Gastroesophageal sphincter (tissue), 4 donors: ENCODE measurements at regions not wholly inside any gene's neighbourhood (a gene's known extent, or its start where the extent isn't known, plus 50 kb on each side); places are given as distances from the start of the nearest gene placed in this dataset.

Experiments used
- ATAC-seq: fragments of 150-250 bp; one replicate; pipeline ENCODE4 v1.9.1; 2016; ENCODE audit warnings: mild to moderate bottlenecking, moderate library complexity
- H3K27ac ChIP-seq, 4 donors: fragments of 200-600 bp; sonication (generic) in 3 of 4; 1 replicate in 3 of 4; 2 replicates in 1 of 4; pipeline ENCODE4 v1.5.1; 2016 to 2019
- H3K27me3 ChIP-seq: fragments of 200-600 bp; sonication (generic); one replicate; pipeline ENCODE4 v1.5.1; 2019
- H3K36me3 ChIP-seq, 2 donors: fragments of 200-600 bp; sonication (generic); one replicate each; pipeline ENCODE4 v1.5.1; 2019; ENCODE audit warnings: control low read depth in 1 of 2
- H3K4me1 ChIP-seq, 3 donors: fragments of 200-600 bp; sonication (generic); 1 replicate in 2 of 3; 2 replicates in 1 of 3; pipeline ENCODE4 v1.5.1; 2016 to 2019; ENCODE audit warnings: control low read depth in 2 of 3
- H3K4me3 ChIP-seq, 2 donors: fragments of 200-600 bp; sonication (generic); one replicate each; pipeline ENCODE4 v1.5.1; 2019; ENCODE audit warnings: mild to moderate bottlenecking in 1 of 2, moderate library complexity in 1 of 2
- H3K9me3 ChIP-seq, 3 donors: fragments of 200-600 bp; sonication (generic); one replicate each; pipeline ENCODE4 v1.5.1; 2017 to 2019; ENCODE audit warnings: control low read depth in 2 of 3
- CTCF ChIP-seq, 4 experiments: fragments of 200-600 bp in 2 of 4; fragments of 450-650 bp in 2 of 4; sonication (generic) in 1 of 4; IDR thresholded peaks; one replicate each; pipeline ENCODE4 v1.5.1; 2017 to 2019; ENCODE audit warnings: antibody characterized with exemption in 4 of 4, mild to moderate bottlenecking in 2 of 4, moderate library complexity in 2 of 4
- EP300 ChIP-seq: sonication (generic); formaldehyde crosslinking; IDR thresholded peaks from one replicate; pipeline ENCODE4 v1.6.1; 2017; ENCODE audit warnings: antibody characterized with exemption, mild to moderate bottlenecking
- POLR2A ChIP-seq, 2 donors: fragments of 450-650 bp; IDR thresholded peaks; one replicate each; pipeline ENCODE4 v1.6.1; 2017; ENCODE audit warnings: antibody characterized with exemption in 2 of 2, mild to moderate bottlenecking in 2 of 2, moderate library complexity in 1 of 2
- POLR2AphosphoS5 ChIP-seq: sonication (generic); formaldehyde crosslinking; IDR thresholded peaks from one replicate; pipeline ENCODE4 v1.6.1; 2017; ENCODE audit warnings: antibody characterized with exemption
- WGBS, 2 donors: methylation state at CpG; one replicate each; pipeline ENCODE4 v1.1.5; 2018; ENCODE audit warnings: low coverage in 1 of 2; 5-methylcytosine and 5-hydroxymethylcytosine counted together

- no peaks in the 10 kb centered on the region for H3K4me1 ChIP-seq
- no peak for ATAC-seq
- WGBS, 2 donors: 70 to 79% methylated on average over 3 of the region's 3 CpGs
Observed at GRCh38 chr4:177033135-177033534, 240.4 kb upstream of the VEGFC start.

GRCh38 chr4:177033632-177034031 is 240.9 kb upstream of the VEGFC start:
- Histone ChIP-seq H3K27me3 (no peaks in the 10 kb centered on the region), H3K4me1 (no peaks in the 10 kb centered on the region), H3K9me3 (no peaks in the 10 kb centered on the region), H3K4me3 (no peak overlapping the region), H3K27ac (no peak overlapping the region), H3K36me3 (no peaks in the 10 kb centered on the region)
- 75 to 100% methylated on average over 1 of the region's 1 CpG for WGBS, 2 donors
- no peak for ATAC-seq
- TF ChIP-seq EP300: no peak
- TF ChIP-seq POLR2AphosphoS5: no peak
- TF ChIP-seq CTCF (IDR thresholded peaks at IDR 0.05): no peak
- TF ChIP-seq POLR2A (IDR thresholded peaks at IDR 0.05): no peak

More at GRCh38 chr4:177033135-177033534, 240.4 kb upstream of the VEGFC start:
- TF ChIP-seq CTCF (IDR thresholded peaks at IDR 0.05): no peak
- TF ChIP-seq EP300: no peak
- Histone ChIP-seq H3K4me3 (no peak overlapping the region), H3K27ac (no peak overlapping the region), H3K36me3 (no peaks in the 10 kb centered on the region), H3K27me3 (no peaks in the 10 kb centered on the region), H3K9me3 (no peaks in the 10 kb centered on the region)

- no peak for TF ChIP-seq CTCF (IDR thresholded peaks at IDR 0.05)
- no peak for TF ChIP-seq POLR2A (IDR thresholded peaks at IDR 0.05)
- TF ChIP-seq POLR2AphosphoS5: no peak
- TF ChIP-seq EP300: no peak
- H3K27me3 ChIP-seq: no peaks in the 10 kb centered on the region
- ATAC-seq: no peak
- no peak overlapping the region for H3K27ac ChIP-seq
- WGBS, 2 donors: 91% methylated on average over 4 of the region's 4 CpGs; no CpG with 5 or more reads in 1 of the 2 donors
- H3K36me3 ChIP-seq: no peaks in the 10 kb centered on the region
- H3K9me3 ChIP-seq: no peaks in the 10 kb centered on the region
- no peak overlapping the region for H3K4me3 ChIP-seq
- H3K4me1 ChIP-seq: no peaks in the 10 kb centered on the region
Observed at GRCh38 chr4:177041356-177041755, 248.6 kb upstream of the VEGFC start.

GRCh38 chr4:177047070-177047850 is 254.5 kb upstream of the VEGFC start:
- TF ChIP-seq EP300: no peak
- TF ChIP-seq CTCF (IDR thresholded peaks at IDR 0.05): peak; percentile 64 to 84 (median 70)
- H3K4me1 ChIP-seq: no peaks in the 10 kb centered on the region
- 0 to 40% methylated on average over 4 to 10 of the region's 11 CpGs for WGBS, 2 donors
- H3K9me3 ChIP-seq: no peaks in the 10 kb centered on the region
- no peaks in the 10 kb centered on the region for H3K27me3 ChIP-seq
- H3K4me3 ChIP-seq: no peak overlapping the region
- H3K36me3 ChIP-seq: no peaks in the 10 kb centered on the region
- no peak overlapping the region for H3K27ac ChIP-seq
- ATAC-seq: peak; percentile 82

GRCh38 chr4:177047851-177048174 is 255.1 kb upstream of the VEGFC start:
- Histone ChIP-seq H3K9me3 (no peaks in the 10 kb centered on the region), H3K36me3 (no peaks in the 10 kb centered on the region), H3K4me1 (no peaks in the 10 kb centered on the region), H3K27ac (no peak overlapping the region), H3K4me3 (no peak overlapping the region), H3K27me3 (no peaks in the 10 kb centered on the region)
- TF ChIP-seq POLR2AphosphoS5: no peak
- TF ChIP-seq POLR2A (IDR thresholded peaks at IDR 0.05): no peak
- TF ChIP-seq CTCF (IDR thresholded peaks at IDR 0.05): no peak
- TF ChIP-seq EP300: no peak
- no peak for ATAC-seq
- 0% methylated on average over 1 of the region's 1 CpG for WGBS, 2 donors
